ENCODE measurements at regions not wholly inside any gene's neighbourhood (a gene's known extent, or its start where the extent isn't known, plus 50 kb on each side); places are given as distances from the start of the nearest gene placed in this dataset.

GRCh38 chr20:22465622-22466446 lies 118.5 kb downstream of the FOXA2 start:
- WGBS = 95% methylated on average over 5 of the region's 5 CpGs
- Histone ChIP-seq H3K4me1 (ENCODE audit: insufficient read depth, low read length) (peaks cover 10% of the 10 kb centered on the region; the same call in 1 of the 2 replicates), H3K4me3 (ENCODE audit: low read length) (no peak overlapping the region)

GRCh38 chr20:22464312-22465003 lies 119.9 kb downstream of the FOXA2 start:
- WGBS = 93% methylated on average over 5 of the region's 5 CpGs
- Histone ChIP-seq H3K9me3 (ENCODE audit: insufficient read depth, low read depth, low read length) (no peaks in the 10 kb centered on the region), H3K9ac (ENCODE audit: low read depth, low read length) (no peak overlapping the region), H3K27me3 (ENCODE audit: insufficient read depth, low read length) (peaks cover 74% of the 10 kb centered on the region), H3K4me1 (ENCODE audit: insufficient read depth, low read length) (peaks cover 10% of the 10 kb centered on the region; the same call in 1 of the 2 replicates), H3K27ac (ENCODE audit: low read depth, low read length) (no peak overlapping the region), H3K36me3 (ENCODE audit: insufficient read depth, low read length) (no peaks in the 10 kb centered on the region), H3K4me3 (ENCODE audit: low read length) (no peak overlapping the region)

More at GRCh38 chr20:22465622-22466446, 118.5 kb downstream of the FOXA2 start:
- no peaks in the 10 kb centered on the region for H3K9me3 ChIP-seq (ENCODE audit: insufficient read depth, low read depth, low read length)
- H3K27ac ChIP-seq (ENCODE audit: low read depth, low read length) = no peak overlapping the region
- H3K9ac ChIP-seq (ENCODE audit: low read depth, low read length) = no peak overlapping the region
- H3K36me3 ChIP-seq (ENCODE audit: insufficient read depth, low read length) = no peaks in the 10 kb centered on the region
- H3K27me3 ChIP-seq (ENCODE audit: insufficient read depth, low read length) = peaks cover 60% of the 10 kb centered on the region

GRCh38 chr20:22462975-22463914 lies 121.1 kb downstream of the FOXA2 start:
- no peaks in the 10 kb centered on the region for H3K9me3 ChIP-seq (ENCODE audit: insufficient read depth, low read depth, low read length)
- H3K4me1 ChIP-seq (ENCODE audit: insufficient read depth, low read length) = peaks cover 10% of the 10 kb centered on the region; the same call in 1 of the 2 replicates
- peaks cover 86% of the 10 kb centered on the region for H3K27me3 ChIP-seq (ENCODE audit: insufficient read depth, low read length)
- no peak overlapping the region for H3K9ac ChIP-seq (ENCODE audit: low read depth, low read length)
- no peak overlapping the region for H3K4me3 ChIP-seq (ENCODE audit: low read length)
- WGBS = 50% methylated on average over 11 of the region's 11 CpGs
- H3K27ac ChIP-seq (ENCODE audit: low read depth, low read length) = no peak overlapping the region
- no peaks in the 10 kb centered on the region for H3K36me3 ChIP-seq (ENCODE audit: insufficient read depth, low read length)

GRCh38 chr20:22460803-22461202 lies 123.6 kb downstream of the FOXA2 start:
- Histone ChIP-seq H3K9ac (ENCODE audit: low read depth, low read length) (no peak overlapping the region), H3K4me3 (ENCODE audit: low read length) (no peak overlapping the region), H3K36me3 (ENCODE audit: insufficient read depth, low read length) (no peaks in the 10 kb centered on the region), H3K27me3 (ENCODE audit: insufficient read depth, low read length) (peaks cover 94% of the 10 kb centered on the region), H3K27ac (ENCODE audit: low read depth, low read length) (no peak overlapping the region), H3K4me1 (ENCODE audit: insufficient read depth, low read length) (peaks cover 22% of the 10 kb centered on the region), H3K9me3 (ENCODE audit: insufficient read depth, low read depth, low read length) (no peaks in the 10 kb centered on the region)
- WGBS = 95% methylated on average over 2 of the region's 2 CpGs

GRCh38 chr20:22460231-22460630 lies 124.1 kb downstream of the FOXA2 start:
- no peaks in the 10 kb centered on the region for H3K36me3 ChIP-seq (ENCODE audit: insufficient read depth, low read length)

GRCh38 chr20:22459754-22460153 lies 124.6 kb downstream of the FOXA2 start:
- no peak overlapping the region for H3K9ac ChIP-seq (ENCODE audit: low read depth, low read length)
- peaks cover 96% of the 10 kb centered on the region for H3K27me3 ChIP-seq (ENCODE audit: insufficient read depth, low read length)
- H3K9me3 ChIP-seq (ENCODE audit: insufficient read depth, low read depth, low read length) = no peaks in the 10 kb centered on the region
- H3K4me1 ChIP-seq (ENCODE audit: insufficient read depth, low read length) = peaks cover 29% of the 10 kb centered on the region
- no peak overlapping the region for H3K27ac ChIP-seq (ENCODE audit: low read depth, low read length)
- no peak overlapping the region for H3K4me3 ChIP-seq (ENCODE audit: low read length)
- no peaks in the 10 kb centered on the region for H3K36me3 ChIP-seq (ENCODE audit: insufficient read depth, low read length)

More at GRCh38 chr20:22460231-22460630, 124.1 kb downstream of the FOXA2 start:
- no peak overlapping the region for H3K27ac ChIP-seq (ENCODE audit: low read depth, low read length)
- no peak overlapping the region for H3K9ac ChIP-seq (ENCODE audit: low read depth, low read length)
- peaks cover 95% of the 10 kb centered on the region for H3K27me3 ChIP-seq (ENCODE audit: insufficient read depth, low read length)
- H3K4me3 ChIP-seq (ENCODE audit: low read length) = no peak overlapping the region
- peaks cover 28% of the 10 kb centered on the region for H3K4me1 ChIP-seq (ENCODE audit: insufficient read depth, low read length)
- no peaks in the 10 kb centered on the region for H3K9me3 ChIP-seq (ENCODE audit: insufficient read depth, low read depth, low read length)
- 92% methylated on average over 1 of the region's 1 CpG for WGBS

GRCh38 chr20:22456109-22456508 lies 128.3 kb downstream of the FOXA2 start:
- Histone ChIP-seq H3K4me3 (ENCODE audit: low read length) (no peak overlapping the region), H3K4me1 (ENCODE audit: insufficient read depth, low read length) (peaks cover 19% of the 10 kb centered on the region), H3K27me3 (ENCODE audit: insufficient read depth, low read length) (peaks cover 99% of the 10 kb centered on the region), H3K9ac (ENCODE audit: low read depth, low read length) (no peak overlapping the region), H3K9me3 (ENCODE audit: insufficient read depth, low read depth, low read length) (no peaks in the 10 kb centered on the region), H3K27ac (ENCODE audit: low read depth, low read length) (no peak overlapping the region), H3K36me3 (ENCODE audit: insufficient read depth, low read length) (no peaks in the 10 kb centered on the region)
- 14% methylated on average over 2 of the region's 3 CpGs for WGBS

- no peak overlapping the region for H3K4me3 ChIP-seq (ENCODE audit: low read length)
Observed at GRCh38 chr20:22455259-22455658, 129.1 kb downstream of the FOXA2 start.

GRCh38 chr20:22453244-22454080 lies 130.9 kb downstream of the FOXA2 start:
- Histone ChIP-seq H3K9me3 (ENCODE audit: insufficient read depth, low read depth, low read length) (no peaks in the 10 kb centered on the region), H3K9ac (ENCODE audit: low read depth, low read length) (no peak overlapping the region), H3K27me3 (ENCODE audit: insufficient read depth, low read length) (peaks cover 99% of the 10 kb centered on the region), H3K36me3 (ENCODE audit: insufficient read depth, low read length) (no peaks in the 10 kb centered on the region), H3K4me3 (ENCODE audit: low read length) (no peak overlapping the region), H3K4me1 (ENCODE audit: insufficient read depth, low read length) (peaks cover 19% of the 10 kb centered on the region), H3K27ac (ENCODE audit: low read depth, low read length) (no peak overlapping the region)
- 74% methylated on average over 12 of the region's 12 CpGs for WGBS

More at GRCh38 chr20:22455259-22455658, 129.1 kb downstream of the FOXA2 start:
- Histone ChIP-seq H3K4me1 (ENCODE audit: insufficient read depth, low read length) (peaks cover 19% of the 10 kb centered on the region), H3K27ac (ENCODE audit: low read depth, low read length) (no peak overlapping the region), H3K9ac (ENCODE audit: low read depth, low read length) (no peak overlapping the region), H3K36me3 (ENCODE audit: insufficient read depth, low read length) (no peaks in the 10 kb centered on the region), H3K27me3 (ENCODE audit: insufficient read depth, low read length) (peaks cover 99% of the 10 kb centered on the region), H3K9me3 (ENCODE audit: insufficient read depth, low read depth, low read length) (no peaks in the 10 kb centered on the region)
- 82% methylated on average over 6 of the region's 6 CpGs for WGBS

GRCh38 chr20:22452442-22453011 lies 131.8 kb downstream of the FOXA2 start:
- 97% methylated on average over 3 of the region's 3 CpGs for WGBS
- H3K27ac ChIP-seq (ENCODE audit: low read depth, low read length) = no peak overlapping the region

More at GRCh38 chr20:22452442-22453011, 131.8 kb downstream of the FOXA2 start:
- H3K9ac ChIP-seq (ENCODE audit: low read depth, low read length) = no peak overlapping the region
- H3K9me3 ChIP-seq (ENCODE audit: insufficient read depth, low read depth, low read length) = no peaks in the 10 kb centered on the region
- no peaks in the 10 kb centered on the region for H3K36me3 ChIP-seq (ENCODE audit: insufficient read depth, low read length)
- H3K4me3 ChIP-seq (ENCODE audit: low read length) = no peak overlapping the region
- H3K27me3 ChIP-seq (ENCODE audit: insufficient read depth, low read length) = peaks cover 99% of the 10 kb centered on the region
- peaks cover 19% of the 10 kb centered on the region for H3K4me1 ChIP-seq (ENCODE audit: insufficient read depth, low read length)

Measured in HUES64 (cell line).